ENCODE measurements at regions not wholly inside any gene's neighbourhood (a gene's known extent, or its start where the extent isn't known, plus 50 kb on each side); places are given as distances from the start of the nearest gene placed in this dataset.

DNA sequence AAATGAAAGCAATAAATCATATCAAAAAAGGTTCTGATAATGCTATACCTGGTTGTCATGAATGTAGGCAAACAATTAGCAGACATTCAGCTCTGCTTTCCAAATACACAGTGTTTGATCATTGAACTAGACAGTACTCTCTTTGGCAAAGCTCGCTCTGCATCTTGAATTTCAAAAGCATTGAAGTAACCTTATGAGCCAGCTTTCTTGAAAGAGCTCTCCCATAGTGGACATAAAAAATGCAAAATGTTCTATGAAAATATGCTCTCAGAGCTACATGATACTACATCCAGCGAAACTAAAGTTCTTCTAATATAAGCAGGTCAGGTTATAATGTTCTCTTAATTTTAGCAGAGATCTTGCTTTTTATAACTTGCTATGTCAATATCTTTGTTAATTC is 533.4 kb downstream of the CSNK1G3 start:
- Mint-ChIP-seq H3K4me1 (peaks cover 33% of the 10 kb centered on the region), H3K27ac (peak overlapping the region; percentile 52 to 84 (median 78)), H3K4me3 (no peak overlapping the region), H3K9me3 (no peaks in the 10 kb centered on the region), H3K36me3 (ENCODE audit: low read depth) (no peaks in the 10 kb centered on the region), H3K27me3 (ENCODE audit: low read depth) (no peaks in the 10 kb centered on the region)
- TF ChIP-seq, protein P1, sequence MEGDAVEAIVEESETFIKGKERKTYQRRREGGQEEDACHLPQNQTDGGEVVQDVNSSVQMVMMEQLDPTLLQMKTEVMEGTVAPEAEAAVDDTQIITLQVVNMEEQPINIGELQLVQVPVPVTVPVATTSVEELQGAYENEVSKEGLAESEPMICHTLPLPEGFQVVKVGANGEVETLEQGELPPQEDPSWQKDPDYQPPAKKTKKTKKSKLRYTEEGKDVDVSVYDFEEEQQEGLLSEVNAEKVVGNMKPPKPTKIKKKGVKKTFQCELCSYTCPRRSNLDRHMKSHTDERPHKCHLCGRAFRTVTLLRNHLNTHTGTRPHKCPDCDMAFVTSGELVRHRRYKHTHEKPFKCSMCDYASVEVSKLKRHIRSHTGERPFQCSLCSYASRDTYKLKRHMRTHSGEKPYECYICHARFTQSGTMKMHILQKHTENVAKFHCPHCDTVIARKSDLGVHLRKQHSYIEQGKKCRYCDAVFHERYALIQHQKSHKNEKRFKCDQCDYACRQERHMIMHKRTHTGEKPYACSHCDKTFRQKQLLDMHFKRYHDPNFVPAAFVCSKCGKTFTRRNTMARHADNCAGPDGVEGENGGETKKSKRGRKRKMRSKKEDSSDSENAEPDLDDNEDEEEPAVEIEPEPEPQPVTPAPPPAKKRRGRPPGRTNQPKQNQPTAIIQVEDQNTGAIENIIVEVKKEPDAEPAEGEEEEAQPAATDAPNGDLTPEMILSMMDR (IDR thresholded peaks at IDR 0.05; ENCODE audit: unreplicated experiment in 3 of 3) = no peak

DNA sequence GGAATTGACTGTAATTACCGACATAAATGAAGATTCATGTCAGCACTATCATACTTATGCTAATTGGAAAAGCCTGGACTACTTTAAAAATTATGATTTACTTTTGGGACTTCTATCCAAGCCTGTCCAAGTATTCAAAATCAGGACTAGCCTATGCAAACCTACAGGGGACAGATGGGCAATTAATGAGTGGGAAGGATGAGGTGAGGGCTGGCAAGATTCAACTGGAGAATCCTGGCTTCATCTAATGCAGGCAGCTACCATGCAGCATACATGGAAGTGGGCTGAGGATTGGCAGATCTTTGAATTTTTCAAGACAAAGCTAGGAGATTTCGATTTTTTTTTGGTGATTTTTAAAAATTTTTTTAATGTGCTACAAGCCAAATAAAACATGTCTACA is 532.6 kb downstream of the CSNK1G3 start:
- H3K27me3 Mint-ChIP-seq (ENCODE audit: low read depth) = no peaks in the 10 kb centered on the region
- H3K4me3 Mint-ChIP-seq = no peak overlapping the region
- H3K4me1 Mint-ChIP-seq = peaks cover 32% of the 10 kb centered on the region
- no peaks in the 10 kb centered on the region for H3K36me3 Mint-ChIP-seq (ENCODE audit: low read depth)
- peak overlapping the region in 1 of 3 experiments; percentile 84 for H3K27ac Mint-ChIP-seq
- TF ChIP-seq, protein P1 (IDR thresholded peaks at IDR 0.05; ENCODE audit: unreplicated experiment in 3 of 3) = no peak
- H3K9me3 Mint-ChIP-seq = no peaks in the 10 kb centered on the region

DNA sequence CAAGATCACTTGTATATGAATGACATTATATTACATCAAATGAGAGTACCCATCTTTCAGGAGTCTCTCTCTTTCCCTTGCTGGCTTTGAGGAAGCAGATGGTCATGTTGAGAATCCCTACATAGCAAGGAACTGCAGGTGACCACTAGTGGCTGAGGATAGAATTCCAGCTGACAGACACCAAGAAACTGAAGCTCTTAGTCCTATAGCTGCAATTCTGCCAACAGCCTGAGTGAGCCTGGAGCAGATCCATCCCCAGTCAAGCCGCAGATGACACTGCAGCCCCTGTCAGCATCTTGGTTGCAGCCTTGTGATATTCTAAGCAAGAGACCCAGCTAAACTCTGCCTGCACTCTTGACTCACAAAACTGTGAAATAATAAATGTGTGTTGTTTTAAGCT is 531.5 kb downstream of the CSNK1G3 start:
- Mint-ChIP-seq H3K27me3 (ENCODE audit: low read depth) (no peaks in the 10 kb centered on the region), H3K27ac (no peak overlapping the region), H3K9me3 (no peaks in the 10 kb centered on the region), H3K4me3 (no peak overlapping the region), H3K36me3 (ENCODE audit: low read depth) (no peaks in the 10 kb centered on the region), H3K4me1 (peaks cover 32% of the 10 kb centered on the region)
- TF ChIP-seq, protein P1 (IDR thresholded peaks at IDR 0.05; ENCODE audit: unreplicated experiment in 3 of 3) = no peak

DNA sequence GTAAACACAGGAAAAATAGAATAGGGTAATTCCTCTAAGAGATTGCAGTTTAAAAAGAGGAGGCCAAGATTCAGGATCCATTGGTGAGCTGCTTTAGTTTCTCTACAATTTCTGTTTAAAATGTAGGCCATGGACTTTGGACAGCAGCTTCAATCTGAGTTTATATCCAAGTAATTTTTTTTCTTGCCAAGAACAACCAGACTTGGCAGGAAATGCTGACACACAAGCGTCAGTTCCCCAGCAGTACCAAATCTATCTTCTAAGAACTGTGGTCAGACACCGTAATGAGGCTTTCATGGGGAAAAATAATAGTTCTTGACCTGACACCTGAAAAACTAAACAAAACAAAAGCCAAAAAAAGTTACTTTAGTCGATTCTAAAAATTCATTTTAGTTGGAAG is 528.8 kb downstream of the CSNK1G3 start:
- TF ChIP-seq, protein P1 (IDR thresholded peaks at IDR 0.05; ENCODE audit: unreplicated experiment in 3 of 3) = no peak
- no peak overlapping the region for H3K4me3 Mint-ChIP-seq
- H3K9me3 Mint-ChIP-seq = no peaks in the 10 kb centered on the region
- no peaks in the 10 kb centered on the region for H3K27me3 Mint-ChIP-seq (ENCODE audit: low read depth)
- H3K4me1 Mint-ChIP-seq = peaks cover 31% of the 10 kb centered on the region
- H3K36me3 Mint-ChIP-seq (ENCODE audit: low read depth) = no peaks in the 10 kb centered on the region
- peak overlapping the region in 2 of 3 experiments; percentile 52 to 95 for H3K27ac Mint-ChIP-seq

DNA sequence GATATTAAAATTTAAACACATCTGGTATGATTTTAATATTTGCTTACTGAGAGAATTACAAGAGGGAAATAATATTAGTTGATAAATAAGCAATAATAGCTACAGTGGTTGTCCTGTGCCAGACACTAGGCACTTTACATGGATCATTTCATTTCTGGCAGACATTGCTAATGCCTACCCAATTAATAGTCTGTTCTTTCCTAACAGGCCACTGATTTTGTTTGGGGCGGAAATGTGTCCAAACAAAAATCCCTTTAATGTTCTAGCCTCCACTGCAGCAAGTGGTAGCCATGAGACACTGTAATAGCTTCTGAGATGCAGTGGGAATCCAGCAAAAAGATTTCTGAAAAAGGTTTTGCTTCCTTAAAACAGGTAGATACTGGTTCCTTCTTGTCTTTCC is 527.4 kb downstream of the CSNK1G3 start:
- no peaks in the 10 kb centered on the region for H3K36me3 Mint-ChIP-seq (ENCODE audit: low read depth)
- TF ChIP-seq, protein P1 (IDR thresholded peaks at IDR 0.05; ENCODE audit: unreplicated experiment in 3 of 3) = no peak
- H3K4me1 Mint-ChIP-seq = peaks cover 22% of the 10 kb centered on the region
- H3K27me3 Mint-ChIP-seq (ENCODE audit: low read depth) = no peaks in the 10 kb centered on the region
- H3K9me3 Mint-ChIP-seq = no peaks in the 10 kb centered on the region
- no peak overlapping the region for H3K4me3 Mint-ChIP-seq
- H3K27ac Mint-ChIP-seq = no peak overlapping the region

DNA sequence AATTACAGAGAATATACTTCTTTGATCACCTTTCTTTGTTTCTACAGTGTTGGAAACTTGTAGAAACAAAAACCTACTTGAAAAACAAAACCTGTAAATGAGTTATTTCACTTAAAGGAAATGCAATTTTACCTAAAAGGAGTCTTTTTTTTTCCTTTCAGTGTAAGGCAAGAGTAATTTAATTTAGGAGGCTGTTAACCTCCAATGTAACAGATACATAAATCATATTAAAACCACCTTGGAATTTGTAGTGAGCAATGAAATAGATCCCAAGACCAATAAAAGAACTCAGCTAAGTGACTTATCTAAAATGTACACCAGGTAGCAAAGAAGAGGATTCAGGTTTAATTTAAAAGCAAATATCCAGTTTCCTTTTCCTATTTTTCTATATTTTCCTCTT is 524.8 kb downstream of the CSNK1G3 start:
- no peak overlapping the region for H3K27ac Mint-ChIP-seq
- H3K4me1 Mint-ChIP-seq = peaks cover 26% of the 10 kb centered on the region
- H3K4me3 Mint-ChIP-seq = no peak overlapping the region
- H3K9me3 Mint-ChIP-seq = no peaks in the 10 kb centered on the region
- no peaks in the 10 kb centered on the region for H3K36me3 Mint-ChIP-seq (ENCODE audit: low read depth)
- TF ChIP-seq, protein P1 (IDR thresholded peaks at IDR 0.05; ENCODE audit: unreplicated experiment in 3 of 3) = no peak
- no peaks in the 10 kb centered on the region for H3K27me3 Mint-ChIP-seq (ENCODE audit: low read depth)

Data from nephron (organoid).